DMS153 treated with DMSO at 0.1 percent for 48 hours (cell line): ENCODE measurements at regions not wholly inside any gene's neighbourhood (a gene's known extent, or its start where the extent isn't known, plus 50 kb on each side); places are given as distances from the start of the nearest gene placed in this dataset.

ENCODE experiments used
- DNase-seq: peaks from one replicate; lab custom pipeline; 2025; ENCODE audit not compliant: unreplicated experiment; lab: John Stamatoyannopoulos, UW

DNA sequence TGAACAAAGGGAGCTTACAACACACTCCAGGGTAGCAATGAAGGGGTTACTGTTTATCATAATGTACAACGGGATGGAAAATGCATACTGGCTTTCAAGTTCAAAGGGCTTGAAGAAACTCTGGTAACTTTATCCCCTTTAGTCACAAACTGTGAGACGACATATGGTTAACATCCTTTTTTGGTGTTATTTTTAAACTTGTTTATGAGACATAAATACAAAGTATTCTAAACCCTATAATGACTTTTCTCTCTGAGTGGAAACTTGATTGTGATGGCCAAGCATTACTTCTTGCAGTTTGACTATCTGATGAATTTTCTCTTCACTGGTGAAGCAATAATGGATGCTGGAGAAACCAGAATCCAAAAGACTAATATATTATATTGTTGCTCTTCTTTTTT lies 62.0 kb upstream of the SEMA3A start:
- no peak for DNase-seq

DNA sequence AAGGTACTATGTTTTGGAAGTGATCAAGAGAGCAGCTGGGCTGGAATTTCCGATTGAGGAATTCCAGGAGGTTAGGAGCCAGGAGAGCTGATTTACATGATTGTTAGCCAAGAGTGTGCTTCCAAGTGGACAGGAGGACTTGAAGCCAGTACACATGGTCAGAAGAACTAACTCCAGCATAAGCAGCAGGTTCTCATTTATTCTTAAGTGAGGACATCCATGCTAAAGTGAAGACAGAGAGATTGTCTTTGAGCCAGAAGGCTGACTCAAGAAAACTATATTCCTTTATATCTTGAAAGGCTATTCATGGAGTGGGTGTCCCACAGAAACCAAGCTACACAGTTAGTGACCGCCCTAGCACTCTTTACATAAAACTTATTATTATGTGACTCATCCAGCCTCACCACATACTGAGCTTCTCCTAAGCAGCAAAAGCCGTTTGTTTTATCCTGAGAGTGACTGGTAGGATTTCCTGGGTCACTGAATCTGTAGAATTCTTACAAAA lies 56.7 kb upstream of the SEMA3A start:
- no peak for DNase-seq

DNA sequence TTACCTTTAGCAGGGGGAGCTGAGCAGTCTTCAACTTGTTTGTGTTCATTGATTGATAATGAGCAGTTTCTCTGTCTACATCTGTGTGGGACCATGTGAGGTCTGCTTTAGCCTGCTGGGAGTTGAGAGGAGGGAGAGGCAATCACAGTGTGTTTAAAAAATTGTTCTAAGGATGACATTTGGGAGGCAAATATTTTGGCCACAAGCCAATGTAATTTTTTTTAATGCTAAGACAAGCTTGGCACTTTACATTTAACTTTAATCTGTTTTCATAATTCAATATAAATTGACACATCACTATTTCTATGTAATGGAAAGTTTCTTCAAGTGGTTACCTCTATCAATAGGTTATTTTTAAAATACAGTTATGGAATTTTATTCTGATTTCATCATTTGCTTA lies 55.9 kb upstream of the SEMA3A start:
- no peak for DNase-seq

DNA sequence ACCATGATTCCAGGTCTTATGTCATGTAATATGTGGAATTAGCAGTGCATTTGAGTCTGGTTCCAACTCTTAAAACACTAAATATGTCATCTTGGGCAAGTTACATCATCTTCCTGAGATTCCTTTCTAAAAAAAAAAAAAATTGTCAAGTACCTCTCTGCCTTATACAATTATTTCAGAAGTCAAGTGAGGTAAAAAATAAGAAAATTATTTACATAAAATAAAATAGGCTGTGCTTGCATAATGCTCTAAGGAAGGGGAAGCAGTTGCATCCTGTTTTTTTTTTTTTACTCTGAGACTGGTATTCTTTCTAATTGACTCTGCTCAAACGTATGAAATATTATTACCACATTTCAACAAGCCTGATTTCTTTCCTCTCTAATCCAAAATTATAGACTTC lies 55.1 kb upstream of the SEMA3A start:
- DNase-seq = no peak

DNA sequence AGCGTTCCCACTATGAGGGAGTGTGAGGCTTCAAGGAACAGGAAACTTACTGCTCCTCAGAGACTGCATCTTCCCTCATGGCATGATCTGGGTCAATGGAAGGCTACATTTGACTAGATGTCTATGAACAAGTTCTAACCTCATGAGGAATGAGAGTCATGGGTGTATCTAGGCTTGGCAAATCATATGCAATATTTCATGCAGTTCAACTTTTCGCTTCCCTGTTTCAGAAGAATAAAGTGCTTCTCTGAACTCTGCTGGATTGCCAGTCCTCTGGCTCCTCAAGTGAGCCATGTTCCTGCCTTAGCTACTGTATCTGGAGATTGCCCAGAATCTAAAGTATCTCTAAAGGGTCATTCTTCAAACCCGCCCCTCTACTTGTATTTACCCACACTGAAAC lies 54.3 kb upstream of the SEMA3A start:
- no peak for DNase-seq

DNA sequence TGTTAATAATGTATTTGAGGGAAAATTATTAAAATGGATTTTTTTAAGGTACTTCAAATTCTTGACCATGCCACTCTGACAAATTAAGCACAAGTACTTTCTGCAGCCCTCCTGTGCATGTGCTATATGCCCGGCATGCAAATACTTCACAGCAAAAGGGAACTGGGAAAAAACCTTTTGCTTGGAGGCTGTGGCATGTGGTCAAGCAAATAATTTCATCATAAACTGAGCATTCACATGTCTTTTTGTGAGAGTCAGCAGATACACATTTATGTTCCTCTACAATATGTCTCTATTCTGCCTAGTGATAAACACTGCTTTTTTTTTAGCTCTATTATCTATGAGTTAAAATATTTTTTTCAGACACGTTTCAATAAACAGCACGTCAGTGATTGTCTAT lies 53.7 kb upstream of the SEMA3A start:
- no peak for DNase-seq

DNA sequence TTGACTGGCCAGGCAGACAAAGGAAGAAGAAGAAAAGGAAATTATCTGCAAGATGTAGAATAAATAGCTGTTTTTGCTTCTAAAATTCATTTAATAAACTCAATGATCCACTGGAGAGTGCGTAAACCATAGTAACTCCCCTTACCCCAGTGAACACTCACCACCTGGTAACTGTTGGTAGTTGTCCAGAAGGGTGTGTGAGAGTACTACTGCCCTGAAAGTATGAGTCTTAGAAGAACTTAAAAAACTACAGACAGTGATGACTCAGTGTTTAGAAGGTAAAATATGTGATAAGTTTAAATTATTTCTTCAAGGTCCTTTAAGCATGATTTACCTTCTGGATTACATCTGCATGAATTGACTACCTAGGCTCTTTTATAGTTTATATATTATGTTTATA lies 53.0 kb upstream of the SEMA3A start:
- DNase-seq = no peak

DNA sequence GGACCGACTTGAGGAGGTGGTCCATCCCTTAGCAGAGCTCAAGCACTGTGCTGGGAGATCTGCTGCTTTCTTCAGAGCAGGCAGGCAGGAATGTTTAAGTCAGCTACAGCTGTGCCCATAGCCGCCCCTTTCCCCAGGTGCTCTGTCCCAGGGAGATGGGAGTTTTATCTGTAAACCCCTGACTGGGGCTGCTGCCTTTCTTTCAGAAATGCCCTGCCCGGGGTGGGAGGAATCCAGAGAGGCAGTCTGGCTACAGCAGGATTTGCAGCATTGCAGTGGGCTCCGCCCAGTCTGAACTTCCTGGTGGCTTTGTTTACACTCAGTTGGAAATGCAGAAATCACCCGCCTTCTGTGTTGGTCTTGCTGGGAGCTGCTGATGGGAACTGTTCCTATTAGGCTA lies 51.2 kb upstream of the SEMA3A start:
- DNase-seq = no peak
